ENCODE measurements at regions not wholly inside any gene's neighbourhood (a gene's known extent, or its start where the extent isn't known, plus 50 kb on each side); places are given as distances from the start of the nearest gene placed in this dataset.

DNA sequence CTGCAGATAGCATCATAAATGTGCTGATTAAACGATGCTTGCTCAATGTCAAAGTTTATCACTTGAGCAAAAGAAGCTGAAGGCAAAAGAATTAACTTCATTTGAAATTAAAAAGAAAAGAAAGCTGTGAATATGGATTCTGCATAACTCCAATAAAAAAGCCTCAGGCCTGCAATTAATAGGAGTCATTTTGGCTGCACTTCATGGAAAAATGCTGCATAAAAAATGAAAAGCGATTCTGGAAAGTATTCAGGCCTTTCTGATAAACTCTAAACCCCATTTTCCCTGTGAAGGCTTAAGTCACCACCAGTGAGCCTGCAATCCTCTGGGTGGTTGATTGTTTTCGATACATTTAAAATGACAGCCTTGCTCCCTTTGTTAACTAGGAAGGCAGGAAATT, 1793.4 kb downstream of the SUCLG1 start:
- no peak overlapping the region for H3K4me2 ChIP-seq (ENCODE audit: low read length)
- no peaks in the 10 kb centered on the region for H3K9me2 ChIP-seq (ENCODE audit: low read depth, low read length)
- no peaks in the 10 kb centered on the region for H3K36me3 ChIP-seq (ENCODE audit: insufficient read depth, low read length)
- no peak overlapping the region for H3K9ac ChIP-seq (ENCODE audit: low read length)
- no peaks in the 10 kb centered on the region for H3K9me3 ChIP-seq (ENCODE audit: low read length)
- H2AFZ ChIP-seq (ENCODE audit: low read length) = no peak overlapping the region
- no peak overlapping the region for H3K27ac ChIP-seq (ENCODE audit: low read depth, low read length, poor library complexity, severe bottlenecking)
- H3F3A ChIP-seq (ENCODE audit: insufficient read depth, low read length) = no peaks in the 10 kb centered on the region
- TF ChIP-seq EZH2 (IDR thresholded peaks at IDR 0.05; ENCODE audit: borderline replicate concordance, low read length) = no peak
- H3K4me3 ChIP-seq (ENCODE audit: low read depth, low read length, poor library complexity, severe bottlenecking) = no peak overlapping the region
- H3K27me3 ChIP-seq (ENCODE audit: insufficient read depth, low read length) = no peaks in the 10 kb centered on the region
- H3K4me1 ChIP-seq (ENCODE audit: insufficient read depth, low read length, severe bottlenecking) = no peaks in the 10 kb centered on the region
- H4K20me1 ChIP-seq (ENCODE audit: insufficient read depth, low read length) = no peaks in the 10 kb centered on the region
- H3K79me2 ChIP-seq (ENCODE audit: insufficient read depth, low read length) = no peaks in the 10 kb centered on the region

DNA sequence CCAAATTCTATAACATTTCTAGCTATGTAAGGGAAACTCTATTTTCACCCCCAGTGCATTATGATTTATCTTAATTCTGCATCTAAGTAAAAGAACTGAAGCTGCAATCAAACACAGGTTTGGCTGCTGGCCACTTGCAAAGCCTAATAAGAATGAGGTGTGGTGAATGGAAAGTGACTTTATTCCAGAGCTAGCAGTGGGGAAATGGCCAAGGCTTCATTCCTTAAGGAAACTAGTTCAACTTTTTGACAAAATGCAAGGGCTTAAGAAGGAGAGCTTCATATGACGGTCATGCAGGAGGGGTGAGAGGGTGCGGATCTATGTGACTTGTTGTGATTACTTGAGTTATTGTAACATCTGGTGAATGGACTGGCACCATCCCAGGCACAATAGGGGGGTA, 1802.0 kb downstream of the SUCLG1 start:
- Histone ChIP-seq H3K27me3 (ENCODE audit: insufficient read depth, low read length) (no peaks in the 10 kb centered on the region), H3K9ac (ENCODE audit: low read length) (no peak overlapping the region), H3K4me1 (ENCODE audit: insufficient read depth, low read length, severe bottlenecking) (no peaks in the 10 kb centered on the region), H3K4me3 (ENCODE audit: low read depth, low read length, poor library complexity, severe bottlenecking) (no peak overlapping the region), H3K36me3 (ENCODE audit: insufficient read depth, low read length) (no peaks in the 10 kb centered on the region), H2AFZ (ENCODE audit: low read length) (no peak overlapping the region), H3F3A (ENCODE audit: insufficient read depth, low read length) (no peaks in the 10 kb centered on the region), H3K9me3 (ENCODE audit: low read length) (no peaks in the 10 kb centered on the region), H3K9me2 (ENCODE audit: low read depth, low read length) (no peaks in the 10 kb centered on the region), H3K4me2 (ENCODE audit: low read length) (no peak overlapping the region), H4K20me1 (ENCODE audit: insufficient read depth, low read length) (no peaks in the 10 kb centered on the region), H3K79me2 (ENCODE audit: insufficient read depth, low read length) (no peaks in the 10 kb centered on the region), H3K27ac (ENCODE audit: low read depth, low read length, poor library complexity, severe bottlenecking) (no peak overlapping the region)
- TF ChIP-seq, protein P1, sequence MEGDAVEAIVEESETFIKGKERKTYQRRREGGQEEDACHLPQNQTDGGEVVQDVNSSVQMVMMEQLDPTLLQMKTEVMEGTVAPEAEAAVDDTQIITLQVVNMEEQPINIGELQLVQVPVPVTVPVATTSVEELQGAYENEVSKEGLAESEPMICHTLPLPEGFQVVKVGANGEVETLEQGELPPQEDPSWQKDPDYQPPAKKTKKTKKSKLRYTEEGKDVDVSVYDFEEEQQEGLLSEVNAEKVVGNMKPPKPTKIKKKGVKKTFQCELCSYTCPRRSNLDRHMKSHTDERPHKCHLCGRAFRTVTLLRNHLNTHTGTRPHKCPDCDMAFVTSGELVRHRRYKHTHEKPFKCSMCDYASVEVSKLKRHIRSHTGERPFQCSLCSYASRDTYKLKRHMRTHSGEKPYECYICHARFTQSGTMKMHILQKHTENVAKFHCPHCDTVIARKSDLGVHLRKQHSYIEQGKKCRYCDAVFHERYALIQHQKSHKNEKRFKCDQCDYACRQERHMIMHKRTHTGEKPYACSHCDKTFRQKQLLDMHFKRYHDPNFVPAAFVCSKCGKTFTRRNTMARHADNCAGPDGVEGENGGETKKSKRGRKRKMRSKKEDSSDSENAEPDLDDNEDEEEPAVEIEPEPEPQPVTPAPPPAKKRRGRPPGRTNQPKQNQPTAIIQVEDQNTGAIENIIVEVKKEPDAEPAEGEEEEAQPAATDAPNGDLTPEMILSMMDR (IDR thresholded peaks at IDR 0.05; ENCODE audit: low read length) = no peak

DNA sequence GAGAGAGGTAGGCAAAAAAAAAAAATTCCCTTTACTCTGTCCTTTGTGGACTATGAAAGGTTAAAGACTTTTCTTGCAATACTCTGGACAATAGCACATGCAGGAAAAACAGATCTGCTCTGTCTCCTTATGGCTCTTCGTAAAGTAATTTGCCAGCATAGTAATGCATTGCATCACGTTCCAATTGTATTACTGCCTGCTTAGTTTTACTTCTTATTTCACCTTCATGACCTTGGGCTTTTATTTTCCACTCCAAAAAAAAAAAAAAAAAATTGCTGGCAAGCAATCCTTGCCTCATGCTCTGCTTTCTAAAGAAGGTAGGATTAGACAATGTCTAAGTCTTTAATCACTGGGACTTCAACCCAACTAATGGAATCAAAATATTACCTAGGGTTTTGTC, 1802.7 kb downstream of the SUCLG1 start:
- no peaks in the 10 kb centered on the region for H3K9me3 ChIP-seq (ENCODE audit: low read length)
- no peaks in the 10 kb centered on the region for H3K4me1 ChIP-seq (ENCODE audit: insufficient read depth, low read length, severe bottlenecking)
- H3F3A ChIP-seq (ENCODE audit: insufficient read depth, low read length) = no peaks in the 10 kb centered on the region
- no peak overlapping the region for H3K4me3 ChIP-seq (ENCODE audit: low read depth, low read length, poor library complexity, severe bottlenecking)
- no peak overlapping the region for H3K4me2 ChIP-seq (ENCODE audit: low read length)
- no peak overlapping the region for H3K27ac ChIP-seq (ENCODE audit: low read depth, low read length, poor library complexity, severe bottlenecking)
- no peak overlapping the region for H2AFZ ChIP-seq (ENCODE audit: low read length)
- no peaks in the 10 kb centered on the region for H3K9me2 ChIP-seq (ENCODE audit: low read depth, low read length)
- H3K27me3 ChIP-seq (ENCODE audit: insufficient read depth, low read length) = no peaks in the 10 kb centered on the region
- no peak overlapping the region for H3K9ac ChIP-seq (ENCODE audit: low read length)
- TF ChIP-seq, protein P1 (IDR thresholded peaks at IDR 0.05; ENCODE audit: low read length) = no peak
- no peak for TF ChIP-seq EZH2 (IDR thresholded peaks at IDR 0.05; ENCODE audit: borderline replicate concordance, low read length)
- no peaks in the 10 kb centered on the region for H3K36me3 ChIP-seq (ENCODE audit: insufficient read depth, low read length)
- no peaks in the 10 kb centered on the region for H4K20me1 ChIP-seq (ENCODE audit: insufficient read depth, low read length)
- H3K79me2 ChIP-seq (ENCODE audit: insufficient read depth, low read length) = no peaks in the 10 kb centered on the region

DNA sequence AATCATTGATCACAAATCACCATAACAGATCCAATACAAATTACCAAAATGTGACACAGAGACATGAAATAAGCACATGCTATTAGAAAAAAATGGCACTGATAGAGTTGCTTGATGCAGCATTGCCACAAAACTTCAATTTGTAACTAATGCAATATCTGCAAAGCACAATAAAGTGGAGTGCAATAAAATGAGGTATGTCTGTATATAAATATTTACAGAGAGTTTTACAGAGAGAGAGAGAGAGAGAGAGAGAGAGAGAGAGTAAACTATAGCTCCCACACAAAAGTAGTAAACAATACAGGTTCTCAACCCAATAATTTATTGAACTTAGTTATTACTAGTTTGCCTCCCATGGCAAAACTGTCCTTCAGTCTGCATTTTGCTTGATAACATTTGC, 1807.0 kb downstream of the SUCLG1 start:
- Histone ChIP-seq H3K9me3 (ENCODE audit: low read length) (no peaks in the 10 kb centered on the region), H3K4me3 (ENCODE audit: low read depth, low read length, poor library complexity, severe bottlenecking) (no peak overlapping the region), H3K4me2 (ENCODE audit: low read length) (no peak overlapping the region), H3K36me3 (ENCODE audit: insufficient read depth, low read length) (no peaks in the 10 kb centered on the region), H3K27me3 (ENCODE audit: insufficient read depth, low read length) (no peaks in the 10 kb centered on the region), H4K20me1 (ENCODE audit: insufficient read depth, low read length) (no peaks in the 10 kb centered on the region), H3K4me1 (ENCODE audit: insufficient read depth, low read length, severe bottlenecking) (no peaks in the 10 kb centered on the region), H3K27ac (ENCODE audit: low read depth, low read length, poor library complexity, severe bottlenecking) (no peak overlapping the region), H3K9ac (ENCODE audit: low read length) (no peak overlapping the region), H3F3A (ENCODE audit: insufficient read depth, low read length) (no peaks in the 10 kb centered on the region), H3K9me2 (ENCODE audit: low read depth, low read length) (no peaks in the 10 kb centered on the region), H2AFZ (ENCODE audit: low read length) (no peak overlapping the region), H3K79me2 (ENCODE audit: insufficient read depth, low read length) (no peaks in the 10 kb centered on the region)
- TF ChIP-seq, protein P1 (IDR thresholded peaks at IDR 0.05; ENCODE audit: low read length) = no peak
- no peak for TF ChIP-seq EZH2 (IDR thresholded peaks at IDR 0.05; ENCODE audit: borderline replicate concordance, low read length)
